ENCODE measurements at regions not wholly inside any gene's neighbourhood (a gene's known extent, or its start where the extent isn't known, plus 50 kb on each side); places are given as distances from the start of the nearest gene placed in this dataset.

GRCh38 chr13:78784014-78784750 is 125.2 kb upstream of the OBI1 start:
- Histone ChIP-seq H3K36me3 (replicated peaks in 1 of 2; ENCODE audit: control insufficient read depth in 1 of 2, insufficient read depth in 2 of 2, low read length in 2 of 2) (no peaks in the 10 kb centered on the region), H4K20me1 (ENCODE audit: insufficient read depth, low read length) (no peaks in the 10 kb centered on the region), H3K9me3 (ENCODE audit: low read length) (no peaks in the 10 kb centered on the region), H3K4me3 (replicated peaks in 1 of 3; ENCODE audit: insufficient read depth in 1 of 3, low read depth in 2 of 3, low read length in 3 of 3) (no peak overlapping the region), H3K79me2 (ENCODE audit: insufficient read depth, low read length) (no peaks in the 10 kb centered on the region), H3K27me3 (ENCODE audit: control insufficient read depth in 1 of 2, insufficient read depth in 2 of 2, low read length in 2 of 2) (0 out of 5 replicates have a peak, but pooled peaks cover 0 to 7% of the 10 kb centered on the region in 2 experiments), H3K4me1 (ENCODE audit: insufficient read depth, low read length) (no peaks in the 10 kb centered on the region), H3K9ac (ENCODE audit: insufficient read depth, low read depth, low read length) (no peak overlapping the region), H3K4me2 (ENCODE audit: low read depth, low read length) (no peak overlapping the region), H3K27ac (ENCODE audit: extremely low read length, insufficient read depth, low read length) (no peak overlapping the region), H2AFZ (ENCODE audit: low read length) (no peak overlapping the region)
- in situ Hi-C loops (cut with HindIII; ENCODE audit: extremely low pct_ligation_motif_present, low pct_unique_long_range_greater_than_20kb) = no loop called here
- ChIA-PET CTCF (ENCODE audit: low intra/inter-chr PET ratio, low total read pairs) (no interaction called here), POLR2A (no interaction called here)
- no TSS peak for BruUV-seq (replicated peaks)
- TF ChIP-seq ZNF333 (CRISPR knock-in tag; IDR thresholded peaks at IDR 0.05; ENCODE audit: borderline replicate concordance) (no peak), MEIS2 (CRISPR knock-in tag; IDR thresholded peaks at IDR 0.05) (no peak), ZFAT (CRISPR knock-in tag; conservative IDR thresholded peaks at IDR 0.05) (no peak)
- TF ChIP-seq, protein P1, sequence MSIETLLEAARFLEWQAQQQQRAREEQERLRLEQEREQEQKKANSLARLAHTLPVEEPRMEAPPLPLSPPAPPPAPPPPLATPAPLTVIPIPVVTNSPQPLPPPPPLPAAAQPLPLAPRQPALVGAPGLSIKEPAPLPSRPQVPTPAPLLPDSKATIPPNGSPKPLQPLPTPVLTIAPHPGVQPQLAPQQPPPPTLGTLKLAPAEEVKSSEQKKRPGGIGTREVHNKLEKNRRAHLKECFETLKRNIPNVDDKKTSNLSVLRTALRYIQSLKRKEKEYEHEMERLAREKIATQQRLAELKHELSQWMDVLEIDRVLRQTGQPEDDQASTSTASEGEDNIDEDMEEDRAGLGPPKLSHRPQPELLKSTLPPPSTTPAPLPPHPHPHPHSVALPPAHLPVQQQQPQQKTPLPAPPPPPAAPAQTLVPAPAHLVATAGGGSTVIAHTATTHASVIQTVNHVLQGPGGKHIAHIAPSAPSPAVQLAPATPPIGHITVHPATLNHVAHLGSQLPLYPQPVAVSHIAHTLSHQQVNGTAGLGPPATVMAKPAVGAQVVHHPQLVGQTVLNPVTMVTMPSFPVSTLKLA (IDR thresholded peaks at IDR 0.05) = peak; percentile 37; the same call in 1 of the 2 replicates
- TF ChIP-seq, protein P2, sequence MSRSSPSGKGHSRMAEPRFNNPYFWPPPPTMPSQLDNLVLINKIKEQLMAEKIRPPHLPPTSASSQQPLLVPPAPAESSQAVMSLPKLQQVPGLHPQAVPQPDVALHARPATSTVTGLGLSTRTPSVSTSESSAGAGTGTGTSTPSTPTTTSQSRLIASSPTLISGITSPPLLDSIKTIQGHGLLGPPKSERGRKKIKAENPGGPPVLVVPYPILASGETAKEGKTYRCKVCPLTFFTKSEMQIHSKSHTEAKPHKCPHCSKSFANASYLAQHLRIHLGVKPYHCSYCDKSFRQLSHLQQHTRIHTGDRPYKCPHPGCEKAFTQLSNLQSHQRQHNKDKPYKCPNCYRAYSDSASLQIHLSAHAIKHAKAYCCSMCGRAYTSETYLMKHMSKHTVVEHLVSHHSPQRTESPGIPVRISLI (CRISPR knock-in tag; IDR thresholded peaks at IDR 0.05; ENCODE audit: borderline replicate concordance) = no peak
- ATAC-seq = no peak
- FAIRE-seq = no peak
- DNase-seq (ENCODE audit: low spot score) = no peak
- 2% methylated on average over 6 of the region's 6 CpGs for WGBS (ENCODE audit: low lambda C conversion rate)
- intact Hi-C loops (cut with micrococcal nuclease; ENCODE audit: unreplicated experiment) = no loop called here
